ENCODE measurements at regions not wholly inside any gene's neighbourhood (a gene's known extent, or its start where the extent isn't known, plus 50 kb on each side); places are given as distances from the start of the nearest gene placed in this dataset.

DNA sequence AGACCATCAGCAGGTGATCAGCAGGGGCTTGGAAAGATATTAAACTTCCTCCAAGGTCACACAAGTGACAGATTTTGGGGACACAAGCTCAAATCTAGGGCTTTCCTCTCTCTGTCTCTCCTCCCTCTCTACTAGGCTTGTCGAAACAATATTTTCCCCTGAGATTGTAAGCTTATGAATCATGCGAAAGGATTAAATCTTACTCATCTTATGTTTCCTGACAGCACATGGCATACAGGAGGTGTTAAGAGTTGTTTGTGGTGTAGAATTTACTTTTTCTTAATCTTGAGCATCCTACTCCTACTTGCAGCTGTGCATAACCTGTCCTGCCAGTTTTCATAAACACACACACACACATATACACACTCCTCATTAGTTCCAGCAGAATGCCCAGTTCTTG, 186.3 kb downstream of the MARCHF11 start:
- Histone ChIP-seq H3K4me3 (ENCODE audit: low read length in 2 of 2) (no peak overlapping the region), H3K36me3 (ENCODE audit: insufficient read depth, low read length) (no peaks in the 10 kb centered on the region), H3K27ac (ENCODE audit: low read depth, low read length) (no peak overlapping the region), H3K4me1 (ENCODE audit: insufficient read depth, low read length) (no peaks in the 10 kb centered on the region), H3K27me3 (ENCODE audit: insufficient read depth, low read length) (no peaks in the 10 kb centered on the region), H3K9me3 (ENCODE audit: control insufficient read depth in 1 of 2, low read length in 2 of 2) (peaks cover 0 to 5% of the 10 kb centered on the region in 2 donors)
- Mint-ChIP-seq H3K36me3 (peaks cover 0 to 4% of the 10 kb centered on the region in 2 donors), H3K27me3 (no peaks in the 10 kb centered on the region), H3K4me3 (no peak overlapping the region), H3K9me3 (peaks cover 5 to 43% (median 22%) of the 10 kb centered on the region in 8 donors), H3K4me1 (no peaks in the 10 kb centered on the region), H3K27ac (no peak overlapping the region)
- POLR2A ChIA-PET (ENCODE audit: partially characterized antibody): no interaction called here
- no peak for DNase-seq
- CTCF ChIA-PET (ENCODE audit: partially characterized antibody): no interaction called here
- intact Hi-C loops (cut with micrococcal nuclease): no loop called here

DNA sequence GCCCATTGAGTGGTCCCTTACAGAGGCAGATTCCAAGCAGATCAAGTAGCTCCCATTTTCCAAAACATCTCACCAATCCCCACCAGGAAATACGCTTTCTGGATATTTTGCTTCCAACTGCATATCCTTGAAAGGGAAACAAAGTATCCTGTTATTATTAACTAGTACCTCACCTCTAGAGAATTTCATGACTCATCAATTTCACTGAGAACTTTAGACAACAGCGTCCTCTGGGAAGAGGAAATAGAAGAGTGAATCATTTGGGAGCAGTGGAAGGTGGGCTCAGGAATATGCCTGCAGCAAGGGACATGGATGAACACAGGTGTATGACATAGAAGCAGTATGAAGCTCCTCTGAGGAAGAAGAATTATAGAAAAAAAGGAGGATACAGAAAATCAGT, 186.7 kb downstream of the MARCHF11 start:
- Histone ChIP-seq H3K27ac (ENCODE audit: low read depth, low read length) (no peak overlapping the region), H3K4me1 (ENCODE audit: insufficient read depth, low read length) (no peaks in the 10 kb centered on the region), H3K9me3 (ENCODE audit: control insufficient read depth in 1 of 2, low read length in 2 of 2) (peaks cover 0 to 5% of the 10 kb centered on the region in 2 donors), H3K4me3 (ENCODE audit: low read length in 2 of 2) (no peak overlapping the region), H3K27me3 (ENCODE audit: insufficient read depth, low read length) (no peaks in the 10 kb centered on the region), H3K36me3 (ENCODE audit: insufficient read depth, low read length) (no peaks in the 10 kb centered on the region)
- DNase-seq: no peak
- ChIA-PET CTCF (ENCODE audit: partially characterized antibody) (no interaction called here), POLR2A (ENCODE audit: partially characterized antibody) (no interaction called here)
- intact Hi-C loops (cut with micrococcal nuclease): no loop called here
- no peaks in the 10 kb centered on the region for H3K27me3 Mint-ChIP-seq
- H3K36me3 Mint-ChIP-seq: peaks cover 0 to 4% of the 10 kb centered on the region in 2 donors
- peak overlapping the region in 1 of 8 donors; percentile 39 for H3K4me3 Mint-ChIP-seq
- peaks cover 4 to 43% (median 22%) of the 10 kb centered on the region in 8 donors for H3K9me3 Mint-ChIP-seq
- no peak overlapping the region for H3K27ac Mint-ChIP-seq
- no peaks in the 10 kb centered on the region for H3K4me1 Mint-ChIP-seq

DNA sequence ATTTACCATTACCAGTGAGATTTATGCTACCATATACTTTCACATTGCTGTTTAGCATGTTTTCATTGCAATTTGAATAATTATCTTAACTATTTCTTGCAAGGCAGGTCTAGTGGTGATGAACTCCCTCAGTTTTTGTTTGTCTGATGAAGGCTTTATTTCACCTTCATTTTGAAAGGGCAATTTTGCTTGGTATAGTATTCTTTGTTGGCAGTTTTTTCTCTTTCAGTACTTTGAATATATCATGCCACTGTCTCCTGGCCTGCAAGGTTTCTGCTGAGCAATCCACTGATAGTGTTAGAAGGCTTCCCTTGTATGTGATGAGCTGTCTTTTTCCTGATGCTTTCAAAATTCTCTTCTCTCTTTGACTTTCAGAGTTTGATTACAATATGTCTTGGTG, 188.0 kb downstream of the MARCHF11 start:
- no peak overlapping the region for H3K27ac Mint-ChIP-seq
- H3K9me3 ChIP-seq (ENCODE audit: control insufficient read depth in 1 of 2, low read length in 2 of 2): peaks cover 0 to 5% of the 10 kb centered on the region in 2 donors
- no peak overlapping the region for H3K4me3 ChIP-seq (ENCODE audit: low read length in 2 of 2)
- CTCF ChIA-PET (ENCODE audit: partially characterized antibody): no interaction called here
- POLR2A ChIA-PET (ENCODE audit: partially characterized antibody): no interaction called here
- peaks cover 5 to 39% (median 24%) of the 10 kb centered on the region in 8 donors for H3K9me3 Mint-ChIP-seq
- no peak overlapping the region for H3K27ac ChIP-seq (ENCODE audit: low read depth, low read length)
- no peaks in the 10 kb centered on the region for H3K27me3 Mint-ChIP-seq
- no peak overlapping the region for H3K4me3 Mint-ChIP-seq
- intact Hi-C loops (cut with micrococcal nuclease): no loop called here
- DNase-seq: no peak
- no peaks in the 10 kb centered on the region for H3K27me3 ChIP-seq (ENCODE audit: insufficient read depth, low read length)
- no peaks in the 10 kb centered on the region for H3K36me3 ChIP-seq (ENCODE audit: insufficient read depth, low read length)
- no peaks in the 10 kb centered on the region for H3K4me1 ChIP-seq (ENCODE audit: insufficient read depth, low read length)
- peaks cover 0 to 4% of the 10 kb centered on the region in 2 donors for H3K36me3 Mint-ChIP-seq
- no peaks in the 10 kb centered on the region for H3K4me1 Mint-ChIP-seq

All from CD4-positive, alpha-beta memory T cell (primary cell).